ENCODE measurements at regions not wholly inside any gene's neighbourhood (a gene's known extent, or its start where the extent isn't known, plus 50 kb on each side); places are given as distances from the start of the nearest gene placed in this dataset.
A peak's percentile ranks its signal among the peaks of the same experiment; 100 is the strongest.

DNA sequence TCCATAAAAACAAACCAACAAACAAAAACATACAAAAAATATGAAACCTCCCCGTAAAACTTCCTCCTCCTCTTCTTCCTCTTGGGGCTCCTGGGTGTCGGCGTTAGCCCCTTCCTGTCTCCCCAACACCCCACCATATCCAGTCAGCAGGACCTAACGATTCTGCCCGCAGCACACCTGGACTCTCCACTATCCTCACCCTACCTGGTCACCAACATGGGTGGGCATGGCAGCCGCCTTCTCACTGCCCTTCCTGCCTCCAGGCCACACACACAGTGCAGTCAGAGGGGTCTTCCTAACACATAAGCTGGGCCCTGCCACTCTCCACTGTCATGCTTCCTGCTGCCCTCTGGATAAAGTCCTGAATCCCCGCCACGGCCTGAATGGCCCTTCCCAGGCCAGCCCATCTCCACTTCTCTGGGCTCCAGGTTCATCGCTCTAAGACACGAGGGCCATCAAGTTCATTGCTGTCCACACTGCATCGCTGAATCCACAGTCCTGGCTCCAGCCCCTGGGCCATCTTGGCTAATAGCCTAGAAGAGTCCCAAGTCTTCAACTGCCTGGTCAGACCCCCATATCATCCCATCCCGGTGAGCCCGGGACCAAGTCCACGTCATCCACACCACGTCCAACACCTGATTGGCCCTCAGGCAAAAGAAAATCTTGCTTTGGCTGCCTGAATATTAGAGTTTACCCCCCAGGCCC lies 76.2 kb downstream of the IGLL1 start:
- Histone ChIP-seq H3K23ac (ENCODE audit: insufficient read length) (no peak overlapping the region), H3K4me3 (ENCODE audit: extremely low read depth in 1 of 4, insufficient read depth in 2 of 4, low read depth in 3 of 4, low read length in 4 of 4) (no peak overlapping the region), H4K20me1 (replicated peaks in 1 of 2; ENCODE audit: control insufficient read depth in 1 of 2, insufficient read depth in 2 of 2, low read length in 2 of 2) (peaks cover 0 to 2% of the 10 kb centered on the region in 2 experiments), H3K36me3 (ENCODE audit: control insufficient read depth in 2 of 4, insufficient read depth in 4 of 4, low read length in 3 of 4) (no peaks in the 10 kb centered on the region), H3K9ac (replicated peaks in 1 of 4; ENCODE audit: extremely low read depth in 1 of 4, low read depth in 3 of 4, low read length in 3 of 4) (no peak overlapping the region), H2BK12ac (ENCODE audit: low read depth, low read length) (no peak overlapping the region), H4K5ac (ENCODE audit: insufficient read length, low read depth, low read length) (no peak overlapping the region), H2AK5ac (ENCODE audit: low read depth, low read length) (peak overlapping the region; percentile 75; the same call in 1 of the 2 replicates), H2AFZ (ENCODE audit: low read length) (no peak overlapping the region), H3K27me3 (replicated peaks in 1 of 4; ENCODE audit: control insufficient read depth in 3 of 4, extremely low read depth in 1 of 4, insufficient read depth in 3 of 4, low read length in 3 of 4) (peaks cover 0 to 8% (median 2%) of the 10 kb centered on the region in 4 experiments; a peak in 3 of 7 replicates), H2BK20ac (ENCODE audit: low read length) (no peak overlapping the region), H3K4me2 (ENCODE audit: insufficient read depth in 1 of 2, low read depth in 2 of 2, low read length in 2 of 2) (no peak overlapping the region), H3K14ac (ENCODE audit: insufficient read length) (no peak overlapping the region), H2BK15ac (ENCODE audit: low read length) (no peak overlapping the region), H3K79me2 (ENCODE audit: control insufficient read depth in 1 of 2, insufficient read depth in 2 of 2, low read length in 2 of 2) (no peaks in the 10 kb centered on the region), H3K56ac (replicated peaks; ENCODE audit: insufficient read length, low read depth, low read length) (no peak overlapping the region), H3K4ac (replicated peaks; ENCODE audit: insufficient read length, low read depth, low read length) (no peak overlapping the region), H2BK120ac (replicated peaks; ENCODE audit: low read depth, low read length) (no peak overlapping the region), H3K18ac (ENCODE audit: extremely low read depth, low read length) (no peak overlapping the region), H4K8ac (ENCODE audit: extremely low read depth, insufficient read depth, low read length) (no peak overlapping the region), H3K4me1 (replicated peaks in 1 of 4; ENCODE audit: control insufficient read depth in 3 of 4, insufficient read depth in 4 of 4, low read length in 3 of 4) (peaks cover 0 to 7% (median 4%) of the 10 kb centered on the region in 4 experiments; a peak in 5 of 7 replicates), H2BK5ac (ENCODE audit: low read depth, low read length) (no peak overlapping the region), H3K79me1 (ENCODE audit: low read depth, low read length) (no peaks in the 10 kb centered on the region), H3K23me2 (ENCODE audit: low read depth, low read length) (no peaks in the 10 kb centered on the region; the same call in 1 of the 2 replicates), H4K91ac (replicated peaks; ENCODE audit: insufficient read length, low read length) (no peak overlapping the region), H3K9me3 (ENCODE audit: insufficient read depth in 2 of 2, low read depth in 1 of 2, low read length in 1 of 2) (no peaks in the 10 kb centered on the region), H3K27ac (ENCODE audit: low read depth, low read length) (no peak overlapping the region)
- FAIRE-seq, result no peak
- whole genome bisulfite sequencing, 2 experiments (ENCODE audit: extremely low coverage in 1 of 2, insufficient coverage in 1 of 2, insufficient read length in 1 of 2, insufficient replicate concordance in 2 of 2, low coverage in 1 of 2, low lambda C conversion rate in 2 of 2, missing lambda C conversion rate in 1 of 2), result 89 to 100% methylated on average over 1 to 15 of the region's 15 CpGs
- ChIA-PET POLR2A (ENCODE audit: partially characterized antibody) (no interaction called here), CTCF (ENCODE audit: partially characterized antibody) (interaction anchor here (0.6 kb wide), 1 partner anchor 591 kb away, joined by 3 read pairs; no protein-coding TSS in a partner anchor)
- no peak for TF ChIP-seq RFX5 (IDR thresholded peaks at IDR 0.05; ENCODE audit: borderline replicate concordance, low read depth, low read length)
- no peak for DNase-seq (ENCODE audit: low read depth in 1 of 2, low spot score in 2 of 2)

Data from H1 (cell line).